Endothelial cell (in vitro differentiated cells): ENCODE measurements at regions not wholly inside any gene's neighbourhood (a gene's known extent, or its start where the extent isn't known, plus 50 kb on each side); places are given as distances from the start of the nearest gene placed in this dataset.
"Not testable (repeated sequence)": the region's sequence is repeated elsewhere in the genome, so short reads cannot be mapped to it uniquely, and the experiment has no call there.

ENCODE experiments used
- DNase-seq: peaks from one replicate; pipeline ENCODE4 v3.0.0; 2021; ENCODE audit warnings: low spot score
- H3K27ac Mint-ChIP-seq: one replicate; pipeline ENCODE4 v1.8.0; 2021; ENCODE audit warnings: mixed read lengths, inconsistent platforms; ENCODE audit not compliant: unreplicated experiment
- H3K27me3 Mint-ChIP-seq: one replicate; pipeline ENCODE4 v1.8.0; 2021; ENCODE audit warnings: mild to moderate bottlenecking, moderate library complexity, mixed read lengths, inconsistent platforms; ENCODE audit not compliant: unreplicated experiment
- H3K36me3 Mint-ChIP-seq: one replicate; pipeline ENCODE4 v1.8.0; 2021; ENCODE audit warnings: mild to moderate bottlenecking, low read depth, mixed read lengths, inconsistent platforms; ENCODE audit not compliant: unreplicated experiment
- H3K4me1 Mint-ChIP-seq: one replicate; pipeline ENCODE4 v1.8.0; 2021; ENCODE audit warnings: mild to moderate bottlenecking, mixed read lengths, inconsistent platforms; ENCODE audit not compliant: unreplicated experiment
- H3K4me3 Mint-ChIP-seq: one replicate; pipeline ENCODE4 v1.8.0; 2021; ENCODE audit warnings: mild to moderate bottlenecking, mixed read lengths, inconsistent platforms; ENCODE audit not compliant: unreplicated experiment
- H3K9me3 Mint-ChIP-seq: one replicate; pipeline ENCODE4 v1.8.0; 2021; ENCODE audit warnings: mixed read lengths, inconsistent platforms; ENCODE audit not compliant: unreplicated experiment
- TF ChIP-seq, protein P1 (sequence below): fragments of 200-600 bp; sonication (generic); IDR thresholded peaks from one replicate; pipeline ENCODE4 v1.5.0; 2021; ENCODE audit warnings: antibody characterized with exemption; ENCODE audit not compliant: unreplicated experiment

DNA sequence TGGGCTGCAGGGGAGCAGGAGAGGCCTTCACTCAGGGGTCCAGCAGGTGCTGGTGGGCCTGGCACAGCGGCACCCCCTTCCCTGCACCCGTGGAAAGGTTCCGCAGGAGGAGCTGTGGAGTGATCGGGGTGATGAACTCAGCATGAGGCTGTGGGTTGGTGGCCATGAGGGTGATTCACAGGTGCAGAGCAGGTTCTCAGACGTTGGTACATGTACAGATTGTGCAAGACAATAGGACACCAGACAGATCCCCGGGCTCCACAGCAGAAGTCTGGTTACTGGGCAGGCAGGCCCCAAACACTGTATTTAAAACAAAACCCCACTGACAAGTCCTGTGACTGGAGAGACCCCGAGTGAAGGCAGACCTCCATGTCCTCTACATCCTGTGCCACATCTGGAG is 151.6 kb upstream of the CDH4 start:
- H3K4me3 Mint-ChIP-seq, result no peak overlapping the region
- no peaks in the 10 kb centered on the region for H3K27me3 Mint-ChIP-seq
- no peak overlapping the region for H3K27ac Mint-ChIP-seq
- no peaks in the 10 kb centered on the region for H3K9me3 Mint-ChIP-seq
- no peaks in the 10 kb centered on the region for H3K36me3 Mint-ChIP-seq
- no peak for DNase-seq
- TF ChIP-seq, protein P1, sequence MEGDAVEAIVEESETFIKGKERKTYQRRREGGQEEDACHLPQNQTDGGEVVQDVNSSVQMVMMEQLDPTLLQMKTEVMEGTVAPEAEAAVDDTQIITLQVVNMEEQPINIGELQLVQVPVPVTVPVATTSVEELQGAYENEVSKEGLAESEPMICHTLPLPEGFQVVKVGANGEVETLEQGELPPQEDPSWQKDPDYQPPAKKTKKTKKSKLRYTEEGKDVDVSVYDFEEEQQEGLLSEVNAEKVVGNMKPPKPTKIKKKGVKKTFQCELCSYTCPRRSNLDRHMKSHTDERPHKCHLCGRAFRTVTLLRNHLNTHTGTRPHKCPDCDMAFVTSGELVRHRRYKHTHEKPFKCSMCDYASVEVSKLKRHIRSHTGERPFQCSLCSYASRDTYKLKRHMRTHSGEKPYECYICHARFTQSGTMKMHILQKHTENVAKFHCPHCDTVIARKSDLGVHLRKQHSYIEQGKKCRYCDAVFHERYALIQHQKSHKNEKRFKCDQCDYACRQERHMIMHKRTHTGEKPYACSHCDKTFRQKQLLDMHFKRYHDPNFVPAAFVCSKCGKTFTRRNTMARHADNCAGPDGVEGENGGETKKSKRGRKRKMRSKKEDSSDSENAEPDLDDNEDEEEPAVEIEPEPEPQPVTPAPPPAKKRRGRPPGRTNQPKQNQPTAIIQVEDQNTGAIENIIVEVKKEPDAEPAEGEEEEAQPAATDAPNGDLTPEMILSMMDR, result no peak
- no peaks in the 10 kb centered on the region for H3K4me1 Mint-ChIP-seq

DNA sequence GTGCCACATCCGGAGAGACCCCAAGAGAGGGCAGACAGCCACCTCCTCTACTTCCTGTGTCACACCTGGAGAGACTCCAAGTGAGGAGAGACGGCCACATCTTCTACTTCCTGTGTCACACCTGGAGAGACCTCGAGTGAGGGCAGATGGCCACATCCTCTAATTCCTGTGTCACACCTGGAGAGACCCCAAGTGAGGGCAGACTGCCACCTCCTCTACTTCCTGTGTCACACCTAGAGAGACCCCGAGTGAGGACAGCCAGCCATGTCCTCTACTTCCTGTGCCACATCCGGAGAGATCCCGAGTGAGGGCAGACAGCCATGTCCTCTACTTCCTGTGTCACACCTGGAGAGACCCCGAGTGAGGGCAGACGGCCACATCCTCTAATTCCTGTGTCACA is 150.7 kb upstream of the CDH4 start:
- H3K27me3 Mint-ChIP-seq, H3K9me3 Mint-ChIP-seq, H3K36me3 Mint-ChIP-seq, H3K4me3 Mint-ChIP-seq, H3K27ac Mint-ChIP-seq, H3K4me1 Mint-ChIP-seq, DNase-seq: not testable (repeated sequence)

DNA sequence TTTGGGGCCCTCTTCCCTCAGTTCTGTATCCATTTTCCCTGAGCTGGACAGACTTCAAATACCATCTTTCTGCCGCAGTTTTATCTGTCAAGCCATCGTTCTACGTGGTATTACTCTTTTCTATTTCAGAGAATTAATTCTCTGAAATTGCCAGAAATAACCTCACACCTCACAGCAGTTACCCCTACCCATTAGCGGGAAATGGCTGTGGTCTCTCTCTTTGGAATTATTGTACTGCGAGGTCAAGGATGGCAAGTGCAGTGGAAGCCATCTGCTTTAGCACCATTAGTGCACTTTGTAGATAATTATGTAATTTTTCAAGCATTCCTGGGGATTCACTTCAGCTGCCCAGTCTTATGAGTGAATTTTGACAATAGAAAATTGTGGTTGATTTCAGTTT is 147.8 kb upstream of the CDH4 start:
- Mint-ChIP-seq H3K9me3 (no peaks in the 10 kb centered on the region), H3K4me3 (no peak overlapping the region), H3K27me3 (no peaks in the 10 kb centered on the region), H3K4me1 (no peaks in the 10 kb centered on the region), H3K36me3 (no peaks in the 10 kb centered on the region), H3K27ac (no peak overlapping the region)
- no peak for DNase-seq
- TF ChIP-seq, protein P1, result no peak

DNA sequence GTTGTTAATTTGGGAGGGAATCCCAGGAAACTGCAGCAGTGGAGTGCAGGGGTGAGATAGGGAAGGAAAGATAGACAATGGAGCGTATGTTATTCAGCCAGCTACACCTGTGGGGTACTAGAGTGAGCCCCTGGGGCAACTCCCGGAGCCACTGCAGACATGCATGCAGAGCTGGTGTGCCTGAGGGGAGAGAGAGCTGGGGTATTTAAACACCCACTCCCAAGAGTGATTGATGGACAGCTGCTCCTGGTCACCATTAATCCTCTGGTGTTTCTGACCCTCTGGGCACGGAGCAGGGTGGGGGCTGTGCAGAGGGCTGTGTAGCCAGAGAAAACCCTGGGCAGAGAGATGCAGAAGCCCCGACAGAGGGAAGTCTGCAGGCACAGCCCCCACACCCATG is 146.7 kb upstream of the CDH4 start:
- Mint-ChIP-seq H3K4me1 (no peaks in the 10 kb centered on the region), H3K4me3 (no peak overlapping the region), H3K36me3 (no peaks in the 10 kb centered on the region), H3K9me3 (no peaks in the 10 kb centered on the region), H3K27ac (no peak overlapping the region), H3K27me3 (no peaks in the 10 kb centered on the region)
- TF ChIP-seq, protein P1, result no peak
- no peak for DNase-seq

DNA sequence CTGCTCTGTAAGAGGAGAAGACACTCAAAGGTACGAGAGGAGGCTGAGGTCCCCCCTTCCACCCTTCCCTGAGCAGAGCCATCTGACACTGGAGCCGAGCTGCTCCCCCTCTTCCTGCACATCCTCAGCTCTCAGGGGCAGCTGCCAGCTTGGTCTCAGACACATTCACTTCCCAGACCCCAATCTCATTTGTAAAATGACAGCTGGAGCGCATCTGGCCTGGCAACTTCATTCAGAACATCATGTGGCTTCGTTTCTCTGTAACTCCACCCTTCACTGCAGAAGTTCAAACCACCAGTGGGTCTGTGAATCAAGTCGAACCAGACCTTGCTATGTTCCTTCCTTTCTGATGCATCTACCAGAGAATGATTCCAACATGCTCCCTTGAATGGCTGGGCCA is 145.6 kb upstream of the CDH4 start:
- DNase-seq, result no peak
- no peaks in the 10 kb centered on the region for H3K36me3 Mint-ChIP-seq
- H3K9me3 Mint-ChIP-seq, result no peaks in the 10 kb centered on the region
- TF ChIP-seq, protein P1, result no peak
- no peaks in the 10 kb centered on the region for H3K4me1 Mint-ChIP-seq
- H3K4me3 Mint-ChIP-seq, result no peak overlapping the region
- no peaks in the 10 kb centered on the region for H3K27me3 Mint-ChIP-seq
- no peak overlapping the region for H3K27ac Mint-ChIP-seq
